ENCODE measurements at regions not wholly inside any gene's neighbourhood (a gene's known extent, or its start where the extent isn't known, plus 50 kb on each side); places are given as distances from the start of the nearest gene placed in this dataset.
A peak's percentile ranks its signal among the peaks of the same experiment; 100 is the strongest.
"Not testable (repeated sequence)": the region's sequence is repeated elsewhere in the genome, so short reads cannot be mapped to it uniquely, and the experiment has no call there.

- peak; percentile 59 for DNase-seq (ENCODE audit: low read depth, low spot score)
Observed at GRCh38 chr16:87086575-87086974, 230.6 kb downstream of the C16orf95 start.

- no peak for DNase-seq (ENCODE audit: low read depth, low spot score)
Observed at GRCh38 chr16:87092958-87093357, 224.2 kb downstream of the C16orf95 start.

GRCh38 chr16:87093804-87094555 lies 223.2 kb downstream of the C16orf95 start:
- DNase-seq (ENCODE audit: low read depth, low spot score): no peak

GRCh38 chr16:87094556-87094865 lies 222.7 kb downstream of the C16orf95 start:
- no peak for DNase-seq (ENCODE audit: low read depth, low spot score)

- no peak for DNase-seq (ENCODE audit: low read depth, low spot score)
Observed at GRCh38 chr16:87095271-87095670, 221.9 kb downstream of the C16orf95 start.

GRCh38 chr16:87096746-87097333 lies 220.4 kb downstream of the C16orf95 start:
- no peak for DNase-seq (ENCODE audit: low read depth, low spot score)

GRCh38 chr16:87098361-87098760 lies 218.8 kb downstream of the C16orf95 start:
- no peak for DNase-seq (ENCODE audit: low read depth, low spot score)

- no peak for DNase-seq (ENCODE audit: low read depth, low spot score)
Observed at GRCh38 chr16:87098976-87099720, 218.0 kb downstream of the C16orf95 start.

- DNase-seq (ENCODE audit: low read depth, low spot score): no peak
Observed at GRCh38 chr16:87100306-87101058, 216.7 kb downstream of the C16orf95 start.

- peak; percentile 26 for DNase-seq (ENCODE audit: low read depth, low spot score)
Observed at GRCh38 chr16:87101903-87102302, 215.3 kb downstream of the C16orf95 start.

GRCh38 chr16:87107201-87107600 lies 210.0 kb downstream of the C16orf95 start:
- no peak for DNase-seq (ENCODE audit: low read depth, low spot score)

GRCh38 chr16:87108278-87108677 lies 208.9 kb downstream of the C16orf95 start:
- DNase-seq (ENCODE audit: low read depth, low spot score): no peak

- peak; percentile 47 for DNase-seq (ENCODE audit: low read depth, low spot score)
Observed at GRCh38 chr16:87108941-87109340, 208.3 kb downstream of the C16orf95 start.

GRCh38 chr16:87114832-87115231 lies 202.4 kb downstream of the C16orf95 start:
- no peak for DNase-seq (ENCODE audit: low read depth, low spot score)

GRCh38 chr16:87115646-87116045 lies 201.5 kb downstream of the C16orf95 start:
- DNase-seq (ENCODE audit: low read depth, low spot score): no peak

- no peak for DNase-seq (ENCODE audit: low read depth, low spot score)
Observed at GRCh38 chr16:87117936-87118335, 199.3 kb downstream of the C16orf95 start.

GRCh38 chr16:87119168-87119567 lies 198.0 kb downstream of the C16orf95 start:
- no peak for DNase-seq (ENCODE audit: low read depth, low spot score)

- no peak for DNase-seq (ENCODE audit: low read depth, low spot score)
Observed at GRCh38 chr16:87119748-87120147, 197.4 kb downstream of the C16orf95 start.

GRCh38 chr16:87121816-87122215 lies 195.4 kb downstream of the C16orf95 start:
- no peak for DNase-seq (ENCODE audit: low read depth, low spot score)

GRCh38 chr16:87123356-87124001 lies 193.7 kb downstream of the C16orf95 start:
- peak; percentile 86 for DNase-seq (ENCODE audit: low read depth, low spot score)

GRCh38 chr16:87124405-87124804 lies 192.8 kb downstream of the C16orf95 start:
- not testable (repeated sequence) for DNase-seq (ENCODE audit: low read depth, low spot score)

Measured in astrocyte of the hippocampus (primary cell).